Spleen (tissue), 7 donors: ENCODE measurements at regions not wholly inside any gene's neighbourhood (a gene's known extent, or its start where the extent isn't known, plus 50 kb on each side); places are given as distances from the start of the nearest gene placed in this dataset.

Experiments used
- CTCF ChIP-seq, 11 experiments: fragments of 200-600 bp in 7 of 11; fragments of 450-650 bp in 4 of 11; sonication (generic) in 4 of 11; IDR thresholded peaks in 8 of 11; conservative IDR thresholded peaks in 3 of 11; 1 replicate in 7 of 11; 2 replicates in 4 of 11; pipeline versions ENCODE4 v1.4.0 to v1.8.0; 2016 to 2021; ENCODE audit warnings: antibody characterized with exemption in 11 of 11, inconsistent platforms in 4 of 11, mild to moderate bottlenecking in 1 of 11
- POLR2AphosphoS5 ChIP-seq, 3 donors: sonication (generic); formaldehyde crosslinking; IDR thresholded peaks; one replicate each; pipeline ENCODE4 v1.5.1; 2017; ENCODE audit warnings: antibody characterized with exemption in 3 of 3
- donor health status: DM: no; HTN: no; CAD: no; lungs with moderate emphysema.
- donor health status: DM: no; HTN: no; CAD: no.
- donor health status: DM: no; HTN: no; CAD: no.

- no peak for TF ChIP-seq CTCF (IDR thresholded peaks at IDR 0.05 in 8 of 11, conservative IDR thresholded peaks at IDR 0.05 in 3 of 11)
- TF ChIP-seq POLR2AphosphoS5 (IDR thresholded peaks at IDR 0.05) = no peak
These were observed 137.1 kb downstream of the CYB561 start for GRCh38 chr17:63309021-63309420.
